Loucy (cell line): ENCODE measurements at regions not wholly inside any gene's neighbourhood (a gene's known extent, or its start where the extent isn't known, plus 50 kb on each side); places are given as distances from the start of the nearest gene placed in this dataset.

Experiments used
- H2AFZ ChIP-seq: fragments of 200-600 bp; sonication (generic); 2 replicates; pipeline ENCODE4 v1.6.0; 2016; ENCODE audit warnings: antibody characterized with exemption, mild to moderate bottlenecking, low read length, moderate library complexity
- H3F3A ChIP-seq: fragments of 200-600 bp; 2 replicates; pipeline ENCODE4 v1.6.0; 2016; ENCODE audit warnings: antibody characterized with exemption, low read depth, mild to moderate bottlenecking
- H3K27me3 ChIP-seq: fragments of 200-600 bp; sonication (generic); 2 replicates; pipeline ENCODE4 v1.6.1; 2014; ENCODE audit warnings: low read length, mild to moderate bottlenecking; ENCODE audit not compliant: insufficient read depth, poor library complexity, severe bottlenecking
- H3K36me3 ChIP-seq: fragments of 200-600 bp; sonication (generic); 2 replicates; pipeline ENCODE4 v1.6.1; 2016; ENCODE audit warnings: low read length; ENCODE audit not compliant: insufficient read depth
- H3K4me1 ChIP-seq: fragments of 200-600 bp; sonication (generic); 2 replicates; pipeline ENCODE4 v1.5.1; 2014; ENCODE audit warnings: low read length, mild to moderate bottlenecking; ENCODE audit not compliant: insufficient read depth, poor library complexity, severe bottlenecking
- H3K4me2 ChIP-seq: fragments of 200-600 bp; sonication (generic); 2 replicates; pipeline ENCODE4 v1.6.0; 2014; ENCODE audit warnings: antibody characterized with exemption, low read length, low read depth, mild to moderate bottlenecking; ENCODE audit not compliant: poor library complexity, severe bottlenecking
- H3K4me3 ChIP-seq: fragments of 200-600 bp; sonication (generic); 2 replicates; pipeline ENCODE4 v1.5.1; 2014; ENCODE audit warnings: low read length, mild to moderate bottlenecking, mixed read lengths; ENCODE audit not compliant: poor library complexity, severe bottlenecking
- H3K79me2 ChIP-seq: fragments of 200-600 bp; sonication (generic); 2 replicates; pipeline ENCODE4 v1.6.1; 2014; ENCODE audit warnings: low read length; ENCODE audit not compliant: insufficient read depth
- H3K9ac ChIP-seq: fragments of 200-600 bp; sonication (generic); 2 replicates; pipeline ENCODE4 v1.6.0; 2014; ENCODE audit warnings: mild to moderate bottlenecking, low read depth, low read length, moderate library complexity; ENCODE audit not compliant: poor library complexity, severe bottlenecking
- H3K9me2 ChIP-seq: fragments of 200-600 bp; sonication (generic); replicated peaks from 2 replicates; pipeline ENCODE4 v1.6.1; 2016; ENCODE audit warnings: low read depth, low read length, mixed read lengths
- H3K9me3 ChIP-seq: fragments of 200-600 bp; sonication (generic); 2 replicates; pipeline ENCODE4 v1.6.1; 2014; ENCODE audit warnings: mild to moderate bottlenecking, antibody characterized with exemption, low read length, low read depth; ENCODE audit not compliant: insufficient read depth
- H4K20me1 ChIP-seq: fragments of 200-600 bp; sonication (generic); 2 replicates; pipeline ENCODE4 v1.6.0; 2014; ENCODE audit warnings: antibody characterized with exemption, low read length, mild to moderate bottlenecking; ENCODE audit not compliant: insufficient read depth, poor library complexity, severe bottlenecking
- CTCF ChIP-seq: fragments of 200-600 bp; sonication (generic); conservative IDR thresholded peaks from 2 replicates; pipeline ENCODE4 v1.5.1; 2014; ENCODE audit warnings: mild to moderate bottlenecking, antibody characterized with exemption, low read length
- EZH2phosphoT487 ChIP-seq: fragments of 200-600 bp; IDR thresholded peaks from 2 replicates; pipeline ENCODE4 v1.6.1; 2018; ENCODE audit warnings: antibody characterized with exemption, mild to moderate bottlenecking, moderate library complexity, borderline replicate concordance

GRCh38 chr9:120137186-120137840 is 442.7 kb downstream of the CDK5RAP2 start:
- no peak overlapping the region for H3K4me2 ChIP-seq
- H3K9ac ChIP-seq = no peak overlapping the region
- no peaks in the 10 kb centered on the region for H3K9me2 ChIP-seq
- no peaks in the 10 kb centered on the region for H3K27me3 ChIP-seq
- no peak for TF ChIP-seq CTCF
- no peaks in the 10 kb centered on the region for H3K36me3 ChIP-seq
- no peak overlapping the region for H3K4me3 ChIP-seq
- no peaks in the 10 kb centered on the region for H4K20me1 ChIP-seq
- H3F3A ChIP-seq = no peaks in the 10 kb centered on the region
- no peaks in the 10 kb centered on the region for H3K79me2 ChIP-seq
- H2AFZ ChIP-seq = no peak overlapping the region
- H3K9me3 ChIP-seq = peaks cover 3% of the 10 kb centered on the region; the same call in 1 of the 2 replicates
- no peaks in the 10 kb centered on the region for H3K4me1 ChIP-seq

- H3K27me3 ChIP-seq = no peaks in the 10 kb centered on the region
- H4K20me1 ChIP-seq = no peaks in the 10 kb centered on the region
- H3K9ac ChIP-seq = no peak overlapping the region
- no peaks in the 10 kb centered on the region for H3K36me3 ChIP-seq
- H3K4me1 ChIP-seq = no peaks in the 10 kb centered on the region
- no peak for TF ChIP-seq CTCF
- no peak for TF ChIP-seq EZH2phosphoT487
- H3K4me2 ChIP-seq = no peak overlapping the region
- no peak overlapping the region for H2AFZ ChIP-seq
- no peaks in the 10 kb centered on the region for H3K9me2 ChIP-seq
- H3K4me3 ChIP-seq = no peak overlapping the region
- peaks cover 3% of the 10 kb centered on the region; the same call in 1 of the 2 replicates for H3K9me3 ChIP-seq
- H3K79me2 ChIP-seq = no peaks in the 10 kb centered on the region
- H3F3A ChIP-seq = no peaks in the 10 kb centered on the region
Observed at GRCh38 chr9:120136696-120137095, 443.3 kb downstream of the CDK5RAP2 start.

GRCh38 chr9:120117081-120117480 is 462.9 kb downstream of the CDK5RAP2 start:
- no peaks in the 10 kb centered on the region for H3K9me3 ChIP-seq
- H3K36me3 ChIP-seq = no peaks in the 10 kb centered on the region
- no peak overlapping the region for H3K4me3 ChIP-seq
- TF ChIP-seq EZH2phosphoT487 (no peak), CTCF (no peak)
- H3K9ac ChIP-seq = no peak overlapping the region
- H3K27me3 ChIP-seq = no peaks in the 10 kb centered on the region
- H3K79me2 ChIP-seq = no peaks in the 10 kb centered on the region
- H3K4me2 ChIP-seq = no peak overlapping the region
- H2AFZ ChIP-seq = no peak overlapping the region
- H3F3A ChIP-seq = no peaks in the 10 kb centered on the region
- H3K9me2 ChIP-seq = 0 out of 2 replicates have a peak, but pooled peaks cover 3% of the 10 kb centered on the region
- H3K4me1 ChIP-seq = no peaks in the 10 kb centered on the region
- H4K20me1 ChIP-seq = no peaks in the 10 kb centered on the region
